Suprapubic skin (tissue), 4 donors: ENCODE measurements at regions not wholly inside any gene's neighbourhood (a gene's known extent, or its start where the extent isn't known, plus 50 kb on each side); places are given as distances from the start of the nearest gene placed in this dataset.

Source experiments
- CTCF ChIP-seq, 2 donors: fragments of 200-600 bp in 1 of 2; fragments of 450-650 bp in 1 of 2; sonication (generic) in 1 of 2; IDR thresholded peaks; one replicate each; pipeline ENCODE4 v1.5.1; 2016 to 2019; ENCODE audit warnings: antibody characterized with exemption in 2 of 2, mild to moderate bottlenecking in 1 of 2, moderate library complexity in 1 of 2
- EP300 ChIP-seq: sonication (generic); formaldehyde crosslinking; IDR thresholded peaks from one replicate; pipeline ENCODE4 v1.6.1; 2017; ENCODE audit warnings: antibody characterized with exemption
- POLR2AphosphoS5 ChIP-seq, 3 donors: sonication (generic); formaldehyde crosslinking; IDR thresholded peaks; one replicate each; pipeline ENCODE4 v1.6.1; 2017; ENCODE audit warnings: antibody characterized with exemption in 3 of 3

GRCh38 chr17:68809148-68809547 is 146.0 kb downstream of the ABCA8 start:
- TF ChIP-seq CTCF (IDR thresholded peaks at IDR 0.05): no peak
- no peak for TF ChIP-seq POLR2AphosphoS5 (IDR thresholded peaks at IDR 0.05)
- no peak for TF ChIP-seq EP300
